HuH-7 (cell line): ENCODE measurements at regions not wholly inside any gene's neighbourhood (a gene's known extent, or its start where the extent isn't known, plus 50 kb on each side); places are given as distances from the start of the nearest gene placed in this dataset.
"Not testable (repeated sequence)": the region's sequence is repeated elsewhere in the genome, so short reads cannot be mapped to it uniquely, and the experiment has no call there.

Source experiments
- DNase-seq: peaks from one replicate; pipeline ENCODE4 v3.0.0; 2011; ENCODE audit warnings: low spot score

DNA sequence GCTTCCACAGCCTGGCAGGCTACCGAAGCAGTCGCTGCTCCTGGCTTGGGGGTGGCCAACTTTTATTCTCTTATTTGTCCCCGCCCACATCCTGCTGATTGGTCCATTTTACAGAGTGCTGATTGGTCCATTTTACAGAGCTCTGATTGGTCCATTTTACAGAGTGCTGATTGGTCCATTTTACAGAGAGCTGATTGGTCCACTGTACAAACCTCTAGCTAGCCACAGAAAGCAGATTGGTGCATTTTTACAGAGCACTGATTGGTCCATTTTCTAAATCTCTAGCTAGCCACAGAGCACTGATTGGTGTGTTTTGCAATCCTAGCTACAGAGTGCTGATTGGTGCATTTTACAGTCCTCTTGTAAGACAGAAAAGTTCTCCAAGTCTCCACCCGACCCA lies 187.9 kb upstream of the TOM1L1 start:
- DNase-seq: not testable (repeated sequence)

DNA sequence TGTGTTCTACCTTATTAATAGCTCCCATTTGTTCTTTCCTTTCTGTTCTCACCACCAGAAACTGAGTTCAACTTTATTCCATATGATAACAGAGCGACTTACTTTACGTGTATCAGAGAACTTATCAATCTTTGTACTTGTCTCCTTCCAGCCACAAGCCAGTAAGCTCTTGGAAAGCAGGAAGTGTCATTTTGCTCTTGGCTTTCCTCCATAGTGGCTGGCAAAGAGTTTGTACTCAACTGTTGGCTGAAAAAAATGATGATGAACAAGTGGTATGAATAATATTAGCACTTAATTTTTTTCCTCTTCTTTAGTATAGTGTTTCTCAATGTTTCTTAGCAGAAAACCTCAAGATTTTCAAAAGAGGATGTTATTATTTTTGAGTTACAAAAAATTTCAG lies 182.4 kb upstream of the TOM1L1 start:
- DNase-seq: no peak

DNA sequence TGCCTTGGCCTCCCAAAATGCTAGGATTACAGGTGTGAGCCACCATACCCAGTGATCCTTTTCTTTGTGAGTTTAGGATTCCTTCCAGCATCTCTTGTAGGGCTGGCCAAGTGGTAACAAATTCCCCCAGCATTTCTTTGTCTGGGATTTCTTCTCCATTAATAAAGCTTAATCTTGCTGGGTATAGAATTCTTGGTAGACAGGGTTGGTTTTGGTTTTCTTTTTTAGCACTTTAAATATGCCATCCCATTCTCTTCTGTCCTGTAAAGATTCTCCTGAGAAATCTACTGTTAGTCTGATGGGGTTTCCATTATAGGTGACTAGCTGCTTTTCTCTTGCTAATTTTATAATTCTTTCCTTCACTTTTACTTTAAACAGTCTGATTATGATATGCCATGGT lies 173.0 kb upstream of the TOM1L1 start:
- DNase-seq: no peak

GRCh38 chr17:54736573-54736972 lies 164.1 kb upstream of the TOM1L1 start:
- no peak for DNase-seq

GRCh38 chr17:54738496-54738895 lies 162.2 kb upstream of the TOM1L1 start:
- DNase-seq: no peak

- no peak for DNase-seq
Observed at GRCh38 chr17:54744750-54745149, 155.9 kb upstream of the TOM1L1 start.

DNA sequence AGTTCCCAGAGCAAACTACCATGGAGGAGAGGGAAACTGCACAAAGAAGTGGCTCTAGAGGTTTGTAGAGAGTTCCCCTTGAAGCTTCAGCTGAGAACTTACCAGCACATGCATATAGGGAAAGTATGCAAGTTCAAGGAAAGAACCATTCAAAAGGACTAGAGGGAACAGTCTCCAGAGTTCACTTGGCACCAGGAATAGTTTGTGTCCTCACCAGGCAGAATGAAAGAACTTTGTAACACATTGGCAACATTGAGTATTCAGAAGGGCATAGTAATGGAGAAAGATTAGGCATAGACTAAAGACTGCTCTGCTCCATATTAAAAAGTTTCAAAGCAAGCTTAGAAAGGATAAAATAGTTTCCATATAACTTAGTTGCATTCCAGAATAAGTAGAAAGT lies 155.4 kb upstream of the TOM1L1 start:
- DNase-seq: no peak

DNA sequence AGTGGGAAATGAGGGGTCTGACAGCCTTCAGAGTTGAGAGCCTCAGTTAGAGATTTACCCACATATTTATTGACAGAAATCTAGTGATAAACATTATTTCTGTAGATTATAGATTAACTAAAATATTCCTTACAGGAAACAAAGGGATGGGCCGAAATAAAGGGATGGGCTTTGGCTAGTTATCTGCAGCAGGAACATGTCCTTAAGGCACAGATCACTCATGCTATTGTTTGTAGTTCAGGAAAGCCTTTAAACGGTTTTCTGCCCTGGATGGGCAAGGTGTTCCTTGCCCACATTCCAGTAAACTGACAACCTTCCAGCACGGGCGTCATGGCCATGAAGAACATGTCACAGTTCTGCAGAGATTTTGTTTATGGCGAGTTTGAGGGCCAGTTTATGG lies 154.8 kb upstream of the TOM1L1 start:
- no peak for DNase-seq

GRCh38 chr17:54749157-54749556 lies 151.5 kb upstream of the TOM1L1 start:
- no peak for DNase-seq

GRCh38 chr17:54754560-54754959 lies 146.1 kb upstream of the TOM1L1 start:
- peak; percentile 26 for DNase-seq

DNA sequence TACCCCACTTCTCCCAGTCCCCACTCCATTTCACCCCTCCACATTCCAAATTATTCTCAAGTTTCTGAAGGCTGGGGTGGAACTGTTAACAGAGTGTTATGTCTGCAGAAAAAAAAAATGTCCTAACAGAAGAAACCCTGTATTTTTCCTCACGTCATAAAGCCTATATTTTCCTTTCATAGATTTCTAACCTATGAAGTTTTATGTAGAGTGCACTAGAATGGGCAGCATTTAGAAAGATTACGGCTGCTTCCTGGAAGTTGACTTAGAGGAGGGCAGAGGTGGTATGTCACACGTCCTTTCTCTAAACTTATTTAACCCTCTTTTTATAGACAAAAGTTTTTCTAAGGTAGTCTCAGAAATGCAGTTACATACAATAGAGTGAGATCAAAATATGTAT lies 139.8 kb upstream of the TOM1L1 start:
- no peak for DNase-seq

GRCh38 chr17:54770836-54771235 lies 129.8 kb upstream of the TOM1L1 start:
- DNase-seq: no peak

GRCh38 chr17:54771409-54771915 lies 129.2 kb upstream of the TOM1L1 start:
- DNase-seq: no peak

DNA sequence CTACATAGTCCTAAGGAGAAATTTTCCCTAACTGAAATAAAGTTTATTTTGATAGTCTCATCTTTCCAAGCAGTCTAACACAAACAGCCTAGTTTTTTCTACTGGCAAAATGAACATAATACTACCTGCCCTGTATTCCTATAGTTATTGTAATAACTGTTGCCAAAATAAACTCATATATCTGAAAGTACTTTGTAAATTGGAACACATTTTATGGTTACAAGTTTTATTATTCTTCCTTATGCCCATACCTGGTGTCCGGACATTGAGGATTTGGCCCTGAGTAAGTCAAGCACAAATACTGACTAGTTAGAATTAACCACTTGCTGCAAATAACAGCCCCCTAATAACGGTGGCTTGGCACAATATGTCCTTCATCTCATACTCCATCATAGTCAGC lies 120.4 kb upstream of the TOM1L1 start:
- DNase-seq: no peak

GRCh38 chr17:54781389-54781788 lies 119.3 kb upstream of the TOM1L1 start:
- DNase-seq: no peak

GRCh38 chr17:54784305-54784704 lies 116.3 kb upstream of the TOM1L1 start:
- no peak for DNase-seq

- no peak for DNase-seq
Observed at GRCh38 chr17:54785643-54786268, 114.9 kb upstream of the TOM1L1 start.

DNA sequence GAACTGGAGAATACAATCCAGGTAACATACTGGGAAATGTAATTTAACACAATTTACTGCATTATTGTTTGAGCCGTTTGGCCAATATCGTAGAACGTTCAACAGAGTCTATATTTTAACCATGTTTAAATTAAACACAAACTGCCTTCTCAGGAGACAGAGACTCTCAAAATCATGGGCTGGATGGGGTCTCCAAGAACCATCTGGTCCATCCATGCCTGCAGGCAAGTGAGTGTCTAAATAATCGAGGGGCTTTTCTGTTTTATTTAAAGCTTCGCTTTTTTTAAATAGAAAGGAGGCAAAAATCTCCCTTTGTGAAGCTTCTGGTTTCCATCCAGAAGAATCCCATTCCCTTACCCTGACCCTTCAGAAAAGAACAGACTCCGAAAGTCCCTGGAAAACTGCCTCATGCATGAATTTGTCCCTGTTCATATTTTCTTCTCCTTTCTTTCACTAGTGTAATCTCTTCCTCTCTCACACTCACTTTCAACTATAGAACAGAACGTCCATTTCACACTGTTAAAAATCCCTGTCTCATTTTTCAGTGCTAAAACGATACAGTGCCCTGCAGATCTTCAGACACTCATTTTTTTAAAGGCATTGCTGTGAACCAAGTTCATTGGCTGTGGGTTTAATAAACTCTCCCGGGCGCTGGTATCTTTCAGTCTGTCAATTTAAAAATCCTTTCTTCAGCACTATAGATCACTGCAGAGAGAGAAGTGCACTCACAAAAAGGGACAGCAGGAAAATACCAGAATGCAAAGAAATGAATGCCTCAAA lies 111.4 kb upstream of the TOM1L1 start:
- no peak for DNase-seq

GRCh38 chr17:54793271-54793670 lies 107.4 kb upstream of the TOM1L1 start:
- DNase-seq: no peak

GRCh38 chr17:54795046-54795445 lies 105.6 kb upstream of the TOM1L1 start:
- no peak for DNase-seq

DNA sequence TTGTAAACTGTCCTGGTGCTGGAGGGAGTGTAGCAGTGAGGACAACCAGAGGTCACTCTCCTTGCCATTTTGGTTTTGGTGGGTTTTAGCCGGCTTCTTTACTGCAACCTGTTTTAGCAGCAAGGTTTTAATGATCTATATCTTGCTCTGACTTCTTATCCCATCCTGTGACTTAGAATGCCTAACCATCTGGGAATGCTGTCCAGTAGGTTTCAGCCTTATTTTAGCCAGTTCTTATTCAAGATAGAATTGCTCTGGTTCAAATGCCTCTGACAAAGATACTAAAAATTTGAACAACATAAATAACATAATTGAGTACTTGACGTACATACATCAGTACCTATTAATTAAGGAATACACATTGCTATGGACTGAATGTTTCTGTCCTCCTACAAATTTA lies 93.3 kb upstream of the TOM1L1 start:
- no peak for DNase-seq

GRCh38 chr17:54813896-54814295 lies 86.8 kb upstream of the TOM1L1 start:
- no peak for DNase-seq

DNA sequence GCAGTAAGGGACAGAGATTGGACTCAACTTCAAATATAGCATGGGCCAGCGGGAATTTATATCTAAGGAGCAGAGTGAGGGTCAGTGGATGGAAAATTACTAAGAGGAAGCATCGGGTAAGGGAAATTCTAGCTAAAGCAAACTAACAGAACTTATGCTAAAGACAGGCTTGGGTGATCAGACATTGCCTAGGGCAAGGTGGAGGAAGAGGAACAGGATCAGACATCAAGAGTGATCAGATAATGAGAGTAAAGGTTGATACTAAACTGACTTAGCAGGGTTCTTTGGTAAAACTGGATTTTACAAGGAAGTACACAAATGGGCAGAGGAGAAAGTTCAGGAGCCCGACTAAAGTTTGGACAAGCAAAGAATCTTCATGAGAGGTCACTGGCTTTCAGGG lies 86.3 kb upstream of the TOM1L1 start:
- no peak for DNase-seq

DNA sequence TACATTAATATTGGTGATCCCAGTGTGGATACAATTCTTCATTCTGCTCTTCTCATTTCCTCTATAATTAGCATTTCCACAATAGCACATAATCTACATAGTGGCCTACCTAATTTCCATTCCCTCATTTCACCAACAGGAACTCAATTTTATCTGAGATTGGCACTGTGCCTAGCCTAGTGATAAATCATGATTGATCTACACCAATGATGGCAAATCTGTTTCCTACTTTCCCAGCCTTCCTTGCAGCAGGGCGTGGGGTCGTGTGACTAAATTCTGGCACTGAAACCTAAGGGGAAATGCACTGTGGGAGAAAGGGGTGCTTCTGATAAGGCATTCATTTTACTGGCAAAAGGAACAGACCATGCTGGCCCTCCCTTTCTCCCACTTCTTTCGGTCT lies 66.6 kb upstream of the TOM1L1 start:
- DNase-seq: no peak
